SU-DHL-6 (cell line): ENCODE measurements at regions not wholly inside any gene's neighbourhood (a gene's known extent, or its start where the extent isn't known, plus 50 kb on each side); places are given as distances from the start of the nearest gene placed in this dataset.
"Not testable (repeated sequence)": the region's sequence is repeated elsewhere in the genome, so short reads cannot be mapped to it uniquely, and the experiment has no call there.

Experiments
- H2AFZ ChIP-seq: fragments of 200-600 bp; sonication (generic); 2 replicates; pipeline ENCODE4 v1.6.1; 2014; ENCODE audit warnings: low read depth, mild to moderate bottlenecking, moderate library complexity, mixed read lengths, antibody characterized with exemption, low read length; ENCODE audit not compliant: severe bottlenecking
- H3F3A ChIP-seq: fragments of 200-600 bp; shearing (Covaris generic); 2 replicates; pipeline ENCODE4 v1.6.0; 2016; ENCODE audit warnings: antibody characterized with exemption, mild to moderate bottlenecking; ENCODE audit not compliant: insufficient read depth
- H3K27ac ChIP-seq: fragments of 200-600 bp; sonication (generic); 2 replicates; pipeline ENCODE4 v1.5.1; 2016; ENCODE audit warnings: low read depth, mild to moderate bottlenecking, low read length, moderate library complexity, mixed read lengths
- H3K27me3 ChIP-seq: fragments of 200-600 bp; sonication (generic), shearing (Covaris generic); 2 replicates; pipeline ENCODE4 v1.6.0; 2014; ENCODE audit warnings: mild to moderate bottlenecking, low read length
- H3K36me3 ChIP-seq: fragments of 200-600 bp; sonication (generic); 2 replicates; pipeline ENCODE4 v1.6.1; 2014; ENCODE audit warnings: mild to moderate bottlenecking, low read length, mixed read lengths
- H3K4me2 ChIP-seq: fragments of 300-600, 200-600 bp; shearing (Covaris generic), sonication (generic); 2 replicates; pipeline ENCODE4 v1.6.0; 2014; ENCODE audit warnings: low read length, low read depth, mild to moderate bottlenecking; ENCODE audit not compliant: poor library complexity, severe bottlenecking
- H3K4me3 ChIP-seq: fragments of 200-600 bp; sonication (generic); 2 replicates; pipeline ENCODE4 v1.5.1; 2014; ENCODE audit warnings: antibody characterized with exemption, low read length, mild to moderate bottlenecking, mixed read lengths; ENCODE audit not compliant: insufficient read depth, poor library complexity, severe bottlenecking
- H3K79me2 ChIP-seq: fragments of 200-600 bp; sonication (generic); 2 replicates; pipeline ENCODE4 v1.6.1; 2014; ENCODE audit warnings: mild to moderate bottlenecking, low read length, moderate library complexity; ENCODE audit not compliant: insufficient read depth
- H3K9ac ChIP-seq: fragments of 200-600 bp; sonication (generic); 2 replicates; pipeline ENCODE4 v1.7.0; 2014; ENCODE audit warnings: mild to moderate bottlenecking, low read length
- H3K9me2 ChIP-seq: fragments of 200-600 bp; sonication (generic); replicated peaks from 2 replicates; pipeline ENCODE4 v1.6.1; 2014; ENCODE audit warnings: low read length; ENCODE audit not compliant: insufficient read depth
- H3K9me3 ChIP-seq: fragments of 200-600 bp; sonication (generic); 2 replicates; pipeline ENCODE4 v1.6.1; 2014; ENCODE audit warnings: low read length, mixed read lengths; ENCODE audit not compliant: insufficient read depth
- H4K20me1 ChIP-seq: fragments of 200-600 bp; sonication (generic); 2 replicates; pipeline ENCODE4 v1.6.1; 2014; ENCODE audit warnings: low read depth, mild to moderate bottlenecking, antibody characterized with exemption, low read length, moderate library complexity, mixed read lengths
- CTCF ChIP-seq: fragments of 200-600 bp; sonication (generic); IDR thresholded peaks from one replicate; pipeline ENCODE4 v1.5.1; 2017; ENCODE audit warnings: antibody characterized with exemption, mild to moderate bottlenecking, low read length, moderate library complexity; ENCODE audit not compliant: insufficient read depth, poor library complexity, severe bottlenecking
- EZH2phosphoT487 ChIP-seq: fragments of 200-600 bp; sonication (generic), shearing (Covaris generic); conservative IDR thresholded peaks from 2 replicates; pipeline ENCODE4 v1.6.1; 2018; ENCODE audit warnings: mild to moderate bottlenecking, antibody characterized with exemption, low read length, moderate library complexity, mixed read lengths

- Histone ChIP-seq H3K4me2 (no peak overlapping the region), H3K9ac (no peak overlapping the region), H3K27ac (no peak overlapping the region), H4K20me1 (no peaks in the 10 kb centered on the region), H3K36me3 (no peaks in the 10 kb centered on the region), H3F3A (no peaks in the 10 kb centered on the region), H3K79me2 (no peaks in the 10 kb centered on the region), H3K9me3 (no peaks in the 10 kb centered on the region), H3K4me3 (no peak overlapping the region), H3K27me3 (no peaks in the 10 kb centered on the region), H2AFZ (no peak overlapping the region), H3K9me2 (no peaks in the 10 kb centered on the region)
- no peak for TF ChIP-seq EZH2phosphoT487
- no peak for TF ChIP-seq CTCF
Observed at GRCh38 chr5:17127743-17128231, 89.6 kb upstream of the BASP1 start.

GRCh38 chr5:17129093-17129849 is 88.2 kb upstream of the BASP1 start:
- Histone ChIP-seq H3K27ac (no peak overlapping the region), H3K27me3 (no peaks in the 10 kb centered on the region), H3K9me2 (no peaks in the 10 kb centered on the region), H3K4me3 (no peak overlapping the region), H3K9me3 (no peaks in the 10 kb centered on the region), H3K79me2 (no peaks in the 10 kb centered on the region), H4K20me1 (no peaks in the 10 kb centered on the region), H2AFZ (no peak overlapping the region), H3K9ac (no peak overlapping the region), H3K36me3 (no peaks in the 10 kb centered on the region), H3K4me2 (no peak overlapping the region), H3F3A (no peaks in the 10 kb centered on the region)
- TF ChIP-seq CTCF (no peak), EZH2phosphoT487 (no peak)

DNA sequence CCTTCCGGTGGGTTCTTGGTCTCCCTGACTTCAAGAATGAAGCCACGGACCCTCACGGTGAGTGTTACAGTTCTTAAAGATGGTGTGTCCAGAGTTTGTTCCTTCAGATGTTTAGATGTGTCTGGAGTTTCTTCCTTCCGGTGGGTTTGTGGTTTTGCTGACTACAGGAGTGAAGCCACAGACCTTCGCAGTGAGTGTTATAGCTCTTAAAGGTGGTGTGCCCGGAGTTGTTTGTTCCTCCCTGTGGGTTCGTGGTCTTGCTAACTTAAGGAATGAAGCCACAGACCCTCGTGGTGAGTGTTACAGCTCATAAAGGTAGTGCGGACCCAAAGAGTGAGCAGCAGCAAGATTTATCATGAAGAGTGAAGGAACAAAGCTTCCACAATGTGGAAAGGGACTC is 87.1 kb upstream of the BASP1 start:
- not testable (repeated sequence) for H3F3A ChIP-seq, H3K9ac ChIP-seq, H3K36me3 ChIP-seq, H3K9me2 ChIP-seq, H3K4me2 ChIP-seq, H3K9me3 ChIP-seq, H3K79me2 ChIP-seq, H3K27ac ChIP-seq, H3K4me3 ChIP-seq, H2AFZ ChIP-seq, H4K20me1 ChIP-seq, H3K27me3 ChIP-seq

DNA sequence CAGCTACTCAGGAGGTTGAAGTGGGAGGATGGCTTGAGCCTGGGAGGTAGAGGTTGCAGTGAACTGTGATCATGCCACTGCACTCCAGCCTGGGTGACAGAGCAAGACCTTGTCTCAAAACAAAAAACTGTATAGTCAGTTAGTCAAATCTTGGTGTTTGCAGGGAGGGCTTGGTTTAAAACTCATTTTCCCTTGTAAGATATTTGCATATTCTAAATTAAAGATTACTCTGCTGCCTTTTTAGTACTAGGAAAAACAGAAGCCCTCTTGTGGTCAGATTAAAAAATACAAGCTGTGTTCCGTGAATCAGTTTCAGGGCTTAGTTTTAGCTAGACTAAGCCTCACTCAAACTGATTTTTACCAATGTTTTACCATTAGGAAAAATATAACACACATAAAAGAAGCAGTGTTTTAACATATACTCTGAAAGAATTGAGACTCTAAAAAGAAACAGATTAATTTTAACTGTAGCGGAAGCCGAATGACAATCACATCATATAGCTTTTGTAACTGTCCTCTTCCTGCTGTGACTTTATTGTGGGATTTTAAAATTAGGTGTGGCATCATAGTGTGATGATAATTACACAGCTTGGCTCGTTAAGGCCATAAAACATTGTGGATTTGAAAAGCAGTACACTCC is 84.9 kb upstream of the BASP1 start:
- no peaks in the 10 kb centered on the region for H3K9me2 ChIP-seq
- H3K27ac ChIP-seq, result no peak overlapping the region
- H3K27me3 ChIP-seq, result no peaks in the 10 kb centered on the region
- H3K79me2 ChIP-seq, result no peaks in the 10 kb centered on the region
- no peaks in the 10 kb centered on the region for H3K9me3 ChIP-seq
- no peak overlapping the region for H2AFZ ChIP-seq
- H3K36me3 ChIP-seq, result no peaks in the 10 kb centered on the region
- H4K20me1 ChIP-seq, result no peaks in the 10 kb centered on the region
- no peaks in the 10 kb centered on the region for H3F3A ChIP-seq
- TF ChIP-seq EZH2phosphoT487, result no peak
- peak; percentile 44 for TF ChIP-seq CTCF
- no peak overlapping the region for H3K4me3 ChIP-seq
- H3K4me2 ChIP-seq, result no peak overlapping the region
- no peak overlapping the region for H3K9ac ChIP-seq
